HG02642 (cell line): ENCODE measurements at regions not wholly inside any gene's neighbourhood (a gene's known extent, or its start where the extent isn't known, plus 50 kb on each side); places are given as distances from the start of the nearest gene placed in this dataset.
"Not testable (repeated sequence)": the region's sequence is repeated elsewhere in the genome, so short reads cannot be mapped to it uniquely, and the experiment has no call there.

ENCODE experiments used
- ATAC-seq: cut with Tn5 transposase; IDR thresholded peaks from one replicate; pipeline ENCODE4 v1.9.1; 2021; ENCODE audit warnings: mild to moderate bottlenecking; ENCODE audit not compliant: unreplicated experiment, poor library complexity

- no peak for ATAC-seq
These were observed 260.6 kb downstream of the TPBG start for GRCh38 chr6:82624251-82624650.

- not testable (repeated sequence) for ATAC-seq
These were observed 263.3 kb downstream of the TPBG start for GRCh38 chr6:82626946-82627345.

DNA sequence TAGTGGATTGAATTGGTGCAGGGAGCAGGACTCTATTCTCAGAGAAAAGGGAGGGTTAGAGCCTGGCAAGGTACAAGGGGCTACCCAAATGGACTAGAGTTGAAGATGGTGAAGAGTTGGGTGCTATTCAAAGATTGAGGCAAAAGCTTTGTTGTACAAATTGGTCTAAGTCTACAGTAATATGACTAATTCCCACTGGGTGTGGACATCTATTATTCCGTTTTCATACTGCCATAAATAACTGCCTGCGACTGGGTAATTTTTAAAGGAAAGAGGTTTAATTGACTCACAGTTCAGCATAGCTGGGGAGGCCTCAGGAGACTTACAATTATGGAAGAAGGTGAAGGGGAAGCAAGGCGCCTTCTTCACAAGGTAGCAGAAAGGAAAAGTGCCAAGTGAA, 266.3 kb downstream of the TPBG start:
- no peak for ATAC-seq

DNA sequence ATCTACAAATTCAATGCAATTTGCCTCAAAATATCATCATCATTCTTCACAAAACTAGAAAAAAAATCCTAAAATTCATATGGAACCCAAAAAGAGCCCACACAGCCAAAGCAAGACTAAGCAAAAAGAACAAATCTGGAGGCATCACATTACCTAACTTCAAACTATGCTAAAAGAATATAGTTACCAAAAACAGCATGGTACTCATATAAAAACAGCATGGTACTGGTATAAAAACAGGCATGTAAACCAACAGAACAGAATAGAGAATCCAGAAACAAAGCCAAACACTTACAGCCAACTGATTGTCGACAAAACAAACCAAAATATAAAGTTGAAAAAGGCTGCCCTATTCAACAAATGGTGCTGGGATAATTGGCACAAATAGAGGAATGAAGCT, 278.1 kb downstream of the TPBG start:
- ATAC-seq = no peak

DNA sequence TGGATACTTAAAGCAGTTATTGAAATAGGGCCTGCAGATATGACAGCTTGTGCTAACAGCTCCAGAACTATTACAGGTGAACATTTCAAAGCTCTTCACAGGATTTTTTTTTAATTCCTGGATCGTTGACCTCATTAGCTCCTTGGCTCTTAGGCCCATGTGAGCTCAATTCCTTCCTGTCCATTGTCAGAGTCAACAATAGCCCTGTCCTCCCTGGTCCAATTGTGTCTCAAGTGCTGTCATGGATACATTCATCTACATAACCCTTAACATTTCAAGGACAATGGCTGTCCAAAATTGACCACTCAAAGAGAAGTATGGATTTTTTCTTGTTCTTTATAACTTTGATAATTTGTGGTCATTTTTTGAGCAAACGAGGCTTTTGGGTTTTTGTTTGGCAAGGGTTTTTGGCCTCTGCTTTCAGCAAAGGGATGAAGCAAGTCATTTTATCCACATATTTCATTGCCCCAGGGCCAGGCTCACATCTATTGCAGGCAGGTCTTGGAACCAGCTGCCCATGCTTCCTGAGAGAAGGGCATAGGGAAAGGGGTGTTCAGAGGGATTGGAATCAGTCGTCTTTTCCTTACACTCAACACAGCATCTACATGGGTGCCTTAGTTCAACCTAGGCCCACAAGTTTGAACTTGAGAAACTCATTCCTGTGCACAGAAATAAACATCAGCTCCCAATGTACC, 282.1 kb downstream of the TPBG start:
- ATAC-seq = no peak

GRCh38 chr6:82646231-82646615, 282.6 kb downstream of the TPBG start:
- ATAC-seq = no peak

DNA sequence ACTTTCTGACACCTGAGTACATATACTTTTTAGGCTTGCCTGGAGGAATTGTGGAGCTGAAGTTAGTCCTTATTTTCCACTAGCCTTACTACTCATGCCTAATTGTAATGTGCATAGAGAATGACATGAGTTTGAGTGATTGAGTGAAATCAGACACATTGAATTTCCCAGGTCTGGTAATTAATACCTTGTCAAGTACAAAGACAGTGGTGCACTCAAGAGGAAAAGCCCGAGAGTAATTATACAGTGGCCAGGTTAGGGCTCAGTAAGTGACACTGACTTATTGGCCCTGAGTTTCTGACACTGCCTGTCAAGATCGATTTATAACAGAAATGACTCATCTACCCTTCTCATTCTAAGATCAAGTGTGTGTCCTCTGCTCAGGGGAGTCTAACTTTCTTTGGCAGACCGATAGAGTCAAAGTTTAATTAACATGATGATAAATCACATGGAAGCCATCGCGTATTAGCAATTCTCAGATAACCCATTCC, 288.3 kb downstream of the TPBG start:
- no peak for ATAC-seq

DNA sequence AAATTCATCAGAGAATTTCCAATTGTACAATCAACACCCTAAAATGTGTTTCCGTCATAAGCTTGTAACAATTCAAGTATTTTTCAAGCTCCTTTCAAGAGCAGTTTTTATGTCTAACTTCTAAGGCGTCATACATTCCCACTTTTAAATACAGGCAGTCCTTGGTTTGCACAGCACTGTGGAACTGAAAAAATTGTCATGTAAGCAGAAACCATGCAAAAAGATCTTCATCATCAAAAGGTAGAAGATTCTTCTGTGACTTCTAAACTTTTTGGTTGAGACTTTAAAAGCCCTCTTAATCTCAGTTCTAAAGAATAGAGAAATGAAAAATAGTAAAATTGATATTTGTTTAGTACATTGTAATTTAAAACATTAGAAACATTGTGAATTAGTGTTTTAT, 315.6 kb downstream of the TPBG start:
- no peak for ATAC-seq

GRCh38 chr6:82680192-82680591, 316.6 kb downstream of the TPBG start:
- ATAC-seq = no peak

GRCh38 chr6:82681119-82681714, 317.6 kb downstream of the TPBG start:
- no peak for ATAC-seq

GRCh38 chr6:82686719-82687118, 323.1 kb downstream of the TPBG start:
- no peak for ATAC-seq

DNA sequence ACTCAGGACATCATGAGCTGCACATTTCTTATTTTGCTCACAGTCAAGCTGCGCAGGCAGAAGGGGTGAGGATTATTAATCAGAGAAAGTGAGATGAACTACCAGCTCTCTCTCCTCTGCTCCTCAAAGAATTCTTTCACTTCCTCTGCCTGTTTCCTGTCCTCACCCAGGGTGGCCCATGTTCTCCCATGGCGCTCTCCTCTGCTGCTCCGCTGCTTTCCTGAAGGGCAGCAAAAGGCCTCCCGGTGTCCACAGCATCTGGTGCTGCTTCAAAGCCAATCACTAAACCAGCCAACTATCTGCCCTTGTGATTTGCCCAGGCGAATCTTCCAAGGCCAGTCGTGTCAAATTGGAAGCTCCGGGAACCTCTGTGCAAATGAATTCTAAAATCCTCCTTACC, 324.2 kb downstream of the TPBG start:
- ATAC-seq = no peak

DNA sequence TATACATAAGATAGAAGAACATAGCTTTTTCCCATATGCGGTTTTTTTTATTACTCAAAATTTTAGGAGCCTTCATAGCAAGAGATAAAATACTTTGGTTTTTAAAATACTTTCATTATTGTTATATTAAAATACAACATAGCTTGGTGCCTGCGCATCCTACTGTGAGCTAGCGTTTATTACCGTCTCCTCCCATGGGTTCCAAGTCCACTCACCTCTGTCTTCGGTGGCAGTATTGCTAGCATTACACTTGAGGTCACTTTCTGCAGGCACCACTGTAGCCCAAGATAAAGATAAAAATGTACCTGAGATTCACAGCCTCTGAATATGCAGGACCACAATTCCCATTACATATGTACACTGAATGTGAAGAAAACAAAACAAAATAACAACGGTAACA, 326.7 kb downstream of the TPBG start:
- no peak for ATAC-seq

DNA sequence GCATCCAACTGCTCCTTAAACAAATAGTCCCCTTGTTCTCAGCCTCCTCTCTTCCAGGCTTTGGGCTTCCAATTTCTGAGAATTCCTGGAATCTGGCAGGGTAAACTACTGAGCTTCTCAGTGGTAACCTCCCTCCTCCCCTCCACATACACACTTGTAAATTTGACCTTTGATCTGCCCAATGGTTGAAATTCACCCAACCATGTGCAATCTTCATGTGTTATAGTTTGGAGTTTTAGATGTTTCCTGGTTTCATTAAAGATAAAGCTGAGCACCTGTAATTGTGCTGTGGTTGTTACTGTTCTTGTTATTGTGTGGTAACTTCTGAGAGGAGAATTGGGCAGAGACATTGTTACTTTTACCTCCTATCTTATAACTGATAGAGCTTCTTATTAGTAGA, 328.4 kb downstream of the TPBG start:
- no peak for ATAC-seq

DNA sequence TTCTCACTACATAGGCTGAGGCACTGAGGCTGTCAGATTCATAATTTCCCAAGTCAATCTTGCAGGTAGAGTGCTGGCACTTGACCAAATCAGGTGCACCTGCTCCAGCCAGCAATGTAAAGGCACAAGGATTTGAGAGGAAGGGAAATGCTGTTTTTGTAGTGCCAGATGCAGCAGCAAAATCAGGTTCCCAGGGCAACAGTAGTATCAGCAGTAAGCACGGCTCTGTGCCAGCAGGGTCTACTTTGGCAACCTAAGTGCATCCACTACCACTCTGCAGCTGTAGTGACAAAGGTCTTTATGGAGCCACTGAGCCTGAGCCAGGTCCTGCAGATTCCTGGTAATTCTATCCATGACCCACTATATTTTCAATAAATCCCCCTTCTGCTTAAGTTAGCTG, 329.5 kb downstream of the TPBG start:
- no peak for ATAC-seq

- ATAC-seq = no peak
These were observed 337.7 kb downstream of the TPBG start for GRCh38 chr6:82701341-82701740.

DNA sequence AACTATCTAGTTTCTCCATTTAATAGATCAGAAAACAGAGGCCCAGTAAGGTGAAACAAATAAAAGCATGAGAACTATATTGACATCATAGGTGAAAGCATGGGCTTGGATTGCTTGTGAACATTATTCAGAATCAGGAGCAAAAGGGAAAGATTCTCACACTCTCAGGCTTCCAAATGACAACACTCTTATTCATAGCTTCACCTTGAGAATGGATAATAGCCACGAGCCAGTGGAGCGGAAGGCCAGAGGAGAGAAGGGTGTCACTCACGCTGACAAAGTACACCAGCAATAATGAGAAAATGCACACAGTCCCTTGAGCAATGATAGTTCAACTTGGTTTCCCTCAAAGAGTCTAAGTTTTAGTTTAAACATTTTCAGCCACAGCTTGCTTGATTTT, 339.0 kb downstream of the TPBG start:
- ATAC-seq = no peak

DNA sequence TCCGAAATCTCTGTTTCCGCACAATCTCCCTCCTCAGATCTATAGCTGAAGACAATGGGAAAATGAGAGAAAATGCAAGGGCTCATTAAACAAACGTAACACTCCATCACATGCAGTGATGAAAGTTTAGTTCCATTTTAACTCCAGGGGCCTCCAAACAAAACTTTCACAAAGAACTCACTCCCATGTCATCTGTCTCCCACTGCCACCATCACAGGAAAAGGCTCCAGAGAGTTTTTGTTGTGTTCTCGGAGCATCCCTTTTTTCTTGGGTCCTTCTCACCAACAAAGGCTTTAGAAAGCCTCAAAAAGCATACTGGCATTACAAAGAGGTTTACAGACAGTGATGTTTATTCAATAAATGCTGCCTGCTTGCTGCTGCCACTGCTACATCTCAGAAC, 339.6 kb downstream of the TPBG start:
- ATAC-seq = no peak

DNA sequence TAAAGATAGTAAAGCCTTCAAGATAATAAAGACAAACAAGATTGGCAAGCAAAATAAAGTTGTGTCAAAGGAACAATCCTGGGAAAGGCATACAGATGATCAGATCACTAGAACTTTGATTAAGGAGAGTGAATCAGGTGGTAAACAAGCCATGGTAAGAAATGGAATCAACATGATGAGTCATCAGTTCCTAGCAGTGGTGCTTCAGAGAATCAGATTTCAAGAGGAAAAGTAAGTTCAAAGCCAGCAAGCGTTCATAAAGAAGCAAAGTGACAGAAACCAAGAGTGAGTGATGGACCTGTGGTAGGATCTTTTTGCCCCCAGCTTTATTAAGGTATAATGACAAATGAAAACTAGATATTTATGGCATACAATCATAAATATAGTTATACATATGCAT, 340.4 kb downstream of the TPBG start:
- ATAC-seq = no peak

GRCh38 chr6:82705579-82705978, 342.0 kb downstream of the TPBG start:
- no peak for ATAC-seq

DNA sequence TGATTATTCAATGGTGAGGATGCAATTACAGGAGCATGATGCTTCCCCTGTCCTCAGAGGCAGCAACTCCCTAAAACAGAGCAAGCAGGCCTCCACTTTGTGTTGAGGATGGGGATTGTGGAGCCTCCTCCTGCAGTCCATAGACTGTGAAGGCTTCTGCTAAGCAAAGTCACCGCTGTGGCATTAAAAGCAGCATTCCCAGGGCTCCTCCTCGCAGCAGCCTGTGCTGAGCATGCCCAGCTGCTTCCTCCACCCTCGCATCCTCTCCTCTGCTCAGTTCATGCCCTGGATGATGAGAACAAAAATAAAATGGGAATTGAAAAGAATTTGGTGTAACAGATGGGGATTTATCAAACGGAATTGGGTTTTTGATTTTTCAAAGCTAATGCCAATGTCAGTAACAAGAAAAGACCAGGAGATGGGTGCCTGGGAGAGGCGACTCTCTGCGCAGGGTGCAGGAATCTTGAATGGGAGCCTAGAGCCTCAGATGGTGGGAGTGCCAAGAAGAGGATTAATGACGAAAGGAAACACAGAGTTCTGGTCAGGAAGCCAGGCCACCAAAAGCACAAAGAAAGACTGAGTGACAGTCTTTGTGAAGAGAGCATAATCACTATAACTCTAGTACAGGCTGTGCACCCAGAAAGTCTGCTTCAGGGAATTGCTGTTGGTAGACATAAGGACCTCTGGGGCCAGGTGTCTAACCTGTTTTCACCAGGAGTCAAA, 347.6 kb downstream of the TPBG start:
- ATAC-seq = no peak

- ATAC-seq = no peak
These were observed 348.4 kb downstream of the TPBG start for GRCh38 chr6:82711971-82712370.
